Panc1 (cell line): ENCODE measurements at regions not wholly inside any gene's neighbourhood (a gene's known extent, or its start where the extent isn't known, plus 50 kb on each side); places are given as distances from the start of the nearest gene placed in this dataset.

ENCODE experiments used
- ATAC-seq: fragments of 200-7000 bp; cut with Tn5 transposase; 2 replicates; pipeline ENCODE4 v1.9.1; 2020; ENCODE audit warnings: mild to moderate bottlenecking, moderate library complexity
- BruUV-seq: library from RNA; stranded (reverse); fragments of 400-500 nt; replicated peaks from 2 replicates; lab custom pipeline; 2021; lab: Mats Ljungman, UMichigan
- CTCF ChIA-PET: fragments of 300-600 bp; sonication (Branson Sonifier 250); formaldehyde crosslinking; loops from one replicate; lab custom pipeline; 2022; ENCODE audit warnings: antibody characterized with exemption; lab: Charles Lee
- POLR2A ChIA-PET: fragments of 300-600 bp; sonication (Branson Sonifier 250); formaldehyde crosslinking; loops from one replicate; lab custom pipeline; 2022; ENCODE audit warnings: antibody characterized with exemption; lab: Charles Lee
- DNase-seq: peaks from one replicate; pipeline ENCODE4 v3.0.0-alpha.2; 2010; ENCODE audit warnings: low read depth, low spot score
- H3K27ac ChIP-seq: 2 replicates; pipeline ENCODE4 v1.5.1; 2011; ENCODE audit warnings: mild to moderate bottlenecking, low read length, inconsistent platforms
- H3K27me3 ChIP-seq: fragments of 200-500 bp; sonication (Bioruptor generic); 2 replicates; pipeline ENCODE4 v1.6.0; 2014; ENCODE audit warnings: low read length, inconsistent platforms; ENCODE audit not compliant: control insufficient read depth, insufficient read depth
- H3K36me3 ChIP-seq: fragments of 200-500 bp; sonication (Bioruptor generic); 2 replicates; pipeline ENCODE4 v1.5.1; 2014; ENCODE audit warnings: inconsistent platforms, mild to moderate bottlenecking, low read length, moderate library complexity; ENCODE audit not compliant: control insufficient read depth, insufficient read depth
- H3K4me1 ChIP-seq: 2 replicates; pipeline ENCODE4 v1.5.1; 2011; ENCODE audit warnings: inconsistent platforms, mild to moderate bottlenecking, low read length, moderate library complexity; ENCODE audit not compliant: control insufficient read depth, insufficient read depth
- H3K4me3 ChIP-seq, 2 experiments: 2 replicates each; pipeline ENCODE4 v1.5.1; 2011 to 2012; ENCODE audit warnings: low read depth in 2 of 2, low read length in 2 of 2, mild to moderate bottlenecking in 2 of 2, inconsistent platforms in 1 of 2, moderate library complexity in 1 of 2
- H3K9me3 ChIP-seq: fragments of 200-500 bp; sonication (Bioruptor generic); 2 replicates; pipeline ENCODE4 v1.5.1; 2014; ENCODE audit warnings: low read depth, mild to moderate bottlenecking, inconsistent platforms, low read length, moderate library complexity; ENCODE audit not compliant: control insufficient read depth, insufficient read depth
- CTCF ChIP-seq: fragments of 450-650 bp; IDR thresholded peaks from 2 replicates; pipeline ENCODE4 v1.5.1; 2017; ENCODE audit warnings: mild to moderate bottlenecking
- POLR2AphosphoS5 ChIP-seq: IDR thresholded peaks from 2 replicates; pipeline ENCODE4 v1.6.1; 2012; ENCODE audit warnings: mild to moderate bottlenecking, low read depth, low read length, moderate library complexity
- REST ChIP-seq, 2 experiments: IDR thresholded peaks; 2 replicates each; pipeline ENCODE4 v1.6.1; 2011 to 2012; ENCODE audit warnings: low read depth in 2 of 2, control low read depth in 1 of 2, low read length in 1 of 2, mild to moderate bottlenecking in 1 of 2, moderate library complexity in 1 of 2; ENCODE audit not compliant: insufficient read depth in 1 of 2
- SIN3A ChIP-seq: IDR thresholded peaks from 2 replicates; pipeline ENCODE4 v1.6.1; 2012; ENCODE audit warnings: low read depth, mild to moderate bottlenecking, low read length, moderate library complexity, borderline replicate concordance; ENCODE audit not compliant: insufficient read depth
- TCF7L2 ChIP-seq: IDR thresholded peaks from 2 replicates; pipeline ENCODE4 v1.6.1; 2011; ENCODE audit warnings: mild to moderate bottlenecking, low read depth, low read length, inconsistent platforms
- in situ Hi-C: cut with HindIII; loops from 2 replicates; pipeline ENCODE4 v1.10.0; 2016; ENCODE audit warnings: low sequenced_read_pairs, low pct_unique_long_range_greater_than_20kb
- intact Hi-C: fragments of 100-400 bp; cut with micrococcal nuclease; formaldehyde crosslinking; loops from one replicate; pipeline ENCODE4 v1.10.0; 2022; ENCODE audit not compliant: unreplicated experiment

GRCh38 chr11:127061947-127062346, 61.4 kb upstream of the KIRREL3 start:
- H3K4me1 ChIP-seq, result no peaks in the 10 kb centered on the region
- BruUV-seq, result no TSS peak
- H3K4me3 ChIP-seq, result no peak overlapping the region
- TF ChIP-seq POLR2AphosphoS5 (no peak), TCF7L2 (no peak), CTCF (no peak), SIN3A (no peak), REST (IDR thresholded peaks at IDR 0.05; ENCODE audit: insufficient read depth in 1 of 2, low read depth in 2 of 2, low read length in 1 of 2) (no peak)
- 0 out of 2 replicates have a peak, but pooled peaks cover 4% of the 10 kb centered on the region for H3K27me3 ChIP-seq
- no peaks in the 10 kb centered on the region for H3K36me3 ChIP-seq
- DNase-seq (no peak), ATAC-seq (no peak)
- ChIA-PET CTCF (no interaction called here), POLR2A (no interaction called here)
- in situ Hi-C loops, result no loop called here
- intact Hi-C loops, result no loop called here
- H3K27ac ChIP-seq, result no peak overlapping the region
- H3K9me3 ChIP-seq, result no peaks in the 10 kb centered on the region

GRCh38 chr11:127059750-127060149, 59.2 kb upstream of the KIRREL3 start:
- BruUV-seq, result no TSS peak
- ChIA-PET POLR2A (no interaction called here), CTCF (no interaction called here)
- no peak for ATAC-seq
- no peak for TF ChIP-seq POLR2AphosphoS5
- TF ChIP-seq TCF7L2, result no peak
- TF ChIP-seq SIN3A, result no peak
- TF ChIP-seq REST (IDR thresholded peaks at IDR 0.05; ENCODE audit: insufficient read depth in 1 of 2, low read depth in 2 of 2, low read length in 1 of 2), result no peak
- in situ Hi-C loops, result no loop called here
- Histone ChIP-seq H3K4me3 (no peak overlapping the region), H3K36me3 (no peaks in the 10 kb centered on the region), H3K27me3 (0 out of 2 replicates have a peak, but pooled peaks cover 4% of the 10 kb centered on the region), H3K9me3 (no peaks in the 10 kb centered on the region), H3K27ac (no peak overlapping the region), H3K4me1 (no peaks in the 10 kb centered on the region)
- no peak for DNase-seq
- intact Hi-C loops, result no loop called here
